Keratinocyte (primary cell): ENCODE measurements at regions not wholly inside any gene's neighbourhood (a gene's known extent, or its start where the extent isn't known, plus 50 kb on each side); places are given as distances from the start of the nearest gene placed in this dataset.

Source experiments
- EZH2 ChIP-seq: IDR thresholded peaks from one replicate; pipeline ENCODE4 v1.6.1; 2012; ENCODE audit warnings: inconsistent platforms, mild to moderate bottlenecking, low read length, moderate library complexity
- TF ChIP-seq, protein P1 (sequence below), 3 experiments: IDR thresholded peaks in 1 of 3; conservative IDR thresholded peaks in 1 of 3; optimal IDR thresholded peaks in 1 of 3; 2 replicates in 2 of 3; 3 replicates in 1 of 3; pipeline versions ENCODE3 to v1.5.1; 2011; ENCODE audit warnings: low read length in 3 of 3, mild to moderate bottlenecking in 3 of 3, moderate library complexity in 2 of 3, control low read depth in 1 of 3, inconsistent platforms in 1 of 3; ENCODE audit not compliant: insufficient read depth in 2 of 3; ENCODE audit errors: extremely low read depth in 1 of 3

DNA sequence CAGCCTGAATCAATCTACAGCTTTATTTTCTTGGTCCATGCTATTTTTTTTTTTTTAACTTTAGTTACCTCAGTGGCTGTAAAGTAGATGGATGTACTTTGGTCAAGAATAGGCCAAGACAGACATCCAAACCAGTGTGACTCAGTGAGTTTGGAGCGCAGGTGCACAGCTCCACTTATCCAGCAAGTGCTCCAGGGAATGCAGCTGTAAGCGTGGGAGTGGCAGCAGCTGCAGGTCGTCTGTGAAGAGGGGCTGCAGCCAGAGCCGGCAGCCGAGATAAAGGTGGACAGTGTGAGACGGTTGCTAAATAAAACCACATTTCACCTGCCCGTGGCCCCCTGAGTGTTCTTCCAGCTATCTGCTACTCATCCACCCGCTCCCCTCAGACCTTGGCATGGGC is 1018.7 kb downstream of the AACS start:
- TF ChIP-seq, protein P1, sequence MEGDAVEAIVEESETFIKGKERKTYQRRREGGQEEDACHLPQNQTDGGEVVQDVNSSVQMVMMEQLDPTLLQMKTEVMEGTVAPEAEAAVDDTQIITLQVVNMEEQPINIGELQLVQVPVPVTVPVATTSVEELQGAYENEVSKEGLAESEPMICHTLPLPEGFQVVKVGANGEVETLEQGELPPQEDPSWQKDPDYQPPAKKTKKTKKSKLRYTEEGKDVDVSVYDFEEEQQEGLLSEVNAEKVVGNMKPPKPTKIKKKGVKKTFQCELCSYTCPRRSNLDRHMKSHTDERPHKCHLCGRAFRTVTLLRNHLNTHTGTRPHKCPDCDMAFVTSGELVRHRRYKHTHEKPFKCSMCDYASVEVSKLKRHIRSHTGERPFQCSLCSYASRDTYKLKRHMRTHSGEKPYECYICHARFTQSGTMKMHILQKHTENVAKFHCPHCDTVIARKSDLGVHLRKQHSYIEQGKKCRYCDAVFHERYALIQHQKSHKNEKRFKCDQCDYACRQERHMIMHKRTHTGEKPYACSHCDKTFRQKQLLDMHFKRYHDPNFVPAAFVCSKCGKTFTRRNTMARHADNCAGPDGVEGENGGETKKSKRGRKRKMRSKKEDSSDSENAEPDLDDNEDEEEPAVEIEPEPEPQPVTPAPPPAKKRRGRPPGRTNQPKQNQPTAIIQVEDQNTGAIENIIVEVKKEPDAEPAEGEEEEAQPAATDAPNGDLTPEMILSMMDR (optimal IDR thresholded peaks at IDR 0.05 in 1 of 3, IDR thresholded peaks at IDR 0.05 in 1 of 3, conservative IDR thresholded peaks at IDR 0.05 in 1 of 3; ENCODE audit: extremely low read depth in 1 of 3, insufficient read depth in 2 of 3, low read length in 3 of 3) = no peak
- TF ChIP-seq EZH2 = no peak
